ENCODE measurements at regions not wholly inside any gene's neighbourhood (a gene's known extent, or its start where the extent isn't known, plus 50 kb on each side); places are given as distances from the start of the nearest gene placed in this dataset.

- DNase-seq (ENCODE audit: low read depth, low spot score) (no peak), ATAC-seq (no peak)
- no peaks in the 10 kb centered on the region for H3K36me3 ChIP-seq (ENCODE audit: control insufficient read depth, insufficient read depth, low read length)
- H3K9me3 ChIP-seq (ENCODE audit: control insufficient read depth, insufficient read depth, low read depth, low read length): no peaks in the 10 kb centered on the region
- no peak overlapping the region for H3K27ac ChIP-seq (ENCODE audit: low read length)
- ChIA-PET POLR2A (no interaction called here), CTCF (no interaction called here)
- no TSS peak for BruUV-seq (replicated peaks)
- no peaks in the 10 kb centered on the region for H3K27me3 ChIP-seq (ENCODE audit: control insufficient read depth, insufficient read depth, low read length)
- H3K4me1 ChIP-seq (ENCODE audit: control insufficient read depth, insufficient read depth, low read length): no peaks in the 10 kb centered on the region
- H3K4me3 ChIP-seq (ENCODE audit: low read depth in 2 of 2, low read length in 2 of 2): no peak overlapping the region
- intact Hi-C loops (cut with micrococcal nuclease; ENCODE audit: unreplicated experiment) (no loop called here), in situ Hi-C loops (cut with HindIII; ENCODE audit: low pct_unique_long_range_greater_than_20kb, low sequenced_read_pairs) (no loop called here)
- no peak for TF ChIP-seq CTCF (IDR thresholded peaks at IDR 0.05)
- TF ChIP-seq POLR2AphosphoS5 (IDR thresholded peaks at IDR 0.05; ENCODE audit: low read depth, low read length): no peak
- no peak for TF ChIP-seq TCF7L2 (IDR thresholded peaks at IDR 0.05; ENCODE audit: low read depth, low read length)
- TF ChIP-seq REST (IDR thresholded peaks at IDR 0.05; ENCODE audit: insufficient read depth in 1 of 2, low read depth in 2 of 2, low read length in 1 of 2): no peak
- no peak for TF ChIP-seq SIN3A (IDR thresholded peaks at IDR 0.05; ENCODE audit: borderline replicate concordance, insufficient read depth, low read depth, low read length)
Measured at GRCh38 chr2:13480057-13480456, 763.3 kb downstream of the TRIB2 start.

GRCh38 chr2:13481201-13481600 is 764.5 kb downstream of the TRIB2 start:
- TF ChIP-seq REST (IDR thresholded peaks at IDR 0.05; ENCODE audit: insufficient read depth in 1 of 2, low read depth in 2 of 2, low read length in 1 of 2): no peak
- TF ChIP-seq SIN3A (IDR thresholded peaks at IDR 0.05; ENCODE audit: borderline replicate concordance, insufficient read depth, low read depth, low read length): no peak
- Histone ChIP-seq H3K27ac (ENCODE audit: low read length) (no peak overlapping the region), H3K36me3 (ENCODE audit: control insufficient read depth, insufficient read depth, low read length) (no peaks in the 10 kb centered on the region), H3K4me3 (ENCODE audit: low read depth in 2 of 2, low read length in 2 of 2) (no peak overlapping the region), H3K4me1 (ENCODE audit: control insufficient read depth, insufficient read depth, low read length) (no peaks in the 10 kb centered on the region), H3K27me3 (ENCODE audit: control insufficient read depth, insufficient read depth, low read length) (no peaks in the 10 kb centered on the region), H3K9me3 (ENCODE audit: control insufficient read depth, insufficient read depth, low read depth, low read length) (no peaks in the 10 kb centered on the region)
- CTCF ChIA-PET: no interaction called here
- no peak for DNase-seq (ENCODE audit: low read depth, low spot score)
- in situ Hi-C loops (cut with HindIII; ENCODE audit: low pct_unique_long_range_greater_than_20kb, low sequenced_read_pairs) (no loop called here), intact Hi-C loops (cut with micrococcal nuclease; ENCODE audit: unreplicated experiment) (no loop called here)
- POLR2A ChIA-PET: no interaction called here
- no TSS peak for BruUV-seq (replicated peaks)
- ATAC-seq: no peak

Measured in Panc1 (cell line).